Erythroblast (primary cell): ENCODE measurements at regions not wholly inside any gene's neighbourhood (a gene's known extent, or its start where the extent isn't known, plus 50 kb on each side); places are given as distances from the start of the nearest gene placed in this dataset.

ENCODE experiments used
- GATA1 ChIP-seq: IDR thresholded peaks from 2 replicates; pipeline ENCODE4 v1.6.1; 2011; ENCODE audit warnings: low read depth, mild to moderate bottlenecking, control low read depth, low read length, moderate library complexity
- POLR2A ChIP-seq: IDR thresholded peaks from 2 replicates; pipeline ENCODE4 v1.6.1; 2011; ENCODE audit warnings: mild to moderate bottlenecking, low read length

GRCh38 chr5:176151281-176151680, 86.9 kb upstream of the SIMC1 start:
- TF ChIP-seq POLR2A (no peak), GATA1 (no peak)
